D721Med (cell line): ENCODE measurements at regions not wholly inside any gene's neighbourhood (a gene's known extent, or its start where the extent isn't known, plus 50 kb on each side); places are given as distances from the start of the nearest gene placed in this dataset.

Experiments used
- DNase-seq: peaks from one replicate; pipeline ENCODE4 v3.0.0; 2011; ENCODE audit warnings: low spot score; ENCODE audit not compliant: insufficient read length
- FAIRE-seq: peaks from 2 replicates; lab custom pipeline; 2011; peaks lifted over from hg19 to GRCh38; lab: Jason Lieb, UNC
- TF ChIP-seq, protein P1 (sequence below): IDR thresholded peaks from 2 replicates; pipeline ENCODE4 v1.5.1; 2012; ENCODE audit warnings: mild to moderate bottlenecking, control low read depth; ENCODE audit not compliant: insufficient read depth; ENCODE audit errors: missing control alignments

- no peak for DNase-seq
- TF ChIP-seq, protein P1, sequence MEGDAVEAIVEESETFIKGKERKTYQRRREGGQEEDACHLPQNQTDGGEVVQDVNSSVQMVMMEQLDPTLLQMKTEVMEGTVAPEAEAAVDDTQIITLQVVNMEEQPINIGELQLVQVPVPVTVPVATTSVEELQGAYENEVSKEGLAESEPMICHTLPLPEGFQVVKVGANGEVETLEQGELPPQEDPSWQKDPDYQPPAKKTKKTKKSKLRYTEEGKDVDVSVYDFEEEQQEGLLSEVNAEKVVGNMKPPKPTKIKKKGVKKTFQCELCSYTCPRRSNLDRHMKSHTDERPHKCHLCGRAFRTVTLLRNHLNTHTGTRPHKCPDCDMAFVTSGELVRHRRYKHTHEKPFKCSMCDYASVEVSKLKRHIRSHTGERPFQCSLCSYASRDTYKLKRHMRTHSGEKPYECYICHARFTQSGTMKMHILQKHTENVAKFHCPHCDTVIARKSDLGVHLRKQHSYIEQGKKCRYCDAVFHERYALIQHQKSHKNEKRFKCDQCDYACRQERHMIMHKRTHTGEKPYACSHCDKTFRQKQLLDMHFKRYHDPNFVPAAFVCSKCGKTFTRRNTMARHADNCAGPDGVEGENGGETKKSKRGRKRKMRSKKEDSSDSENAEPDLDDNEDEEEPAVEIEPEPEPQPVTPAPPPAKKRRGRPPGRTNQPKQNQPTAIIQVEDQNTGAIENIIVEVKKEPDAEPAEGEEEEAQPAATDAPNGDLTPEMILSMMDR: no peak
- FAIRE-seq: no peak
These were observed 108.2 kb upstream of the UQCRFS1 start for GRCh38 chr19:29321116-29321515.

GRCh38 chr19:29323021-29323430 is 110.1 kb upstream of the UQCRFS1 start:
- no peak for DNase-seq
- TF ChIP-seq, protein P1: no peak
- no peak for FAIRE-seq

DNA sequence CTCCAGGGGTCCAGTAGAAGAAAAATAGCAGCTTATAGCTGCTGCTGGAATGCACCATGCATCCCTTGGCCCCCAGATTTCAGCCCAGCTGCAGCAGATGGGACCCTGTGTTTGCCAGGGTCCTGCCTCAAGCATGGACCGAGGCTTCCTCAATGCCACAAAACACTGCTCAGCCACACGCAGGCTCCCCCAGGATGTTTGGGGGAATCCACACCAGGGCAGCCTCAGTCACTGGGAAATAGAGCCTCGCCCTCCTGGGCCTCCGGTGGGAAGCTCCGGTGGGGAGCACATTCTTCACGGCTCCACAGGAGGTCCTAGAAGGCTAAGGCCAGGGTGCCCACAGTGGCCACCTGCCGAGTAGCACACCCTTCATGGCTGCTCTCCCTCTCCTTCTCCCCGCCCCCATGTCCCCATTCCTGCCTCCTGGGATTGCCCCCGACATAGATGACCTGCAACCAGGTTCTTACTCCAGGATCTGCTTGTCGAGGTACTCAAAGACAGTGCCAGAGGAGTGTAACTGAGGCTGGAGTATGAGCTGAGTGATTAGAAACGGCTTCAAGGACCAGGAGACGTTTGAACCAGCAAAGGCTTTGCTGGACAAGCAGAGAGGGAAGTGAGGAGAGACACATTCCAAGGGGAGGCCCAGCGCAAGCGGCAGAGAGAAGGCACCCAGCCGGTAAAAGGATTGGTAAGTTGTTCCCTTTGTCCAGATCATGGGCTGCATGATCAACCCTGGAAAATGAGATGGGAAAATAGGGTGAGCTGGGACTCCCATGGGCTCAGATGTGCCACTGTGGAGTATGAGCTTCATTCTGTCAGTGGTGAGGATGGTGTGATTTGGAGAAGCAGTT is 110.7 kb upstream of the UQCRFS1 start:
- FAIRE-seq (no peak), DNase-seq (no peak)
- TF ChIP-seq, protein P1: no peak

- TF ChIP-seq, protein P1: no peak
- DNase-seq (no peak), FAIRE-seq (no peak)
These were observed 111.3 kb upstream of the UQCRFS1 start for GRCh38 chr19:29324291-29324680.

GRCh38 chr19:29324717-29325116 is 111.8 kb upstream of the UQCRFS1 start:
- FAIRE-seq: no peak
- TF ChIP-seq, protein P1: no peak
- no peak for DNase-seq

DNA sequence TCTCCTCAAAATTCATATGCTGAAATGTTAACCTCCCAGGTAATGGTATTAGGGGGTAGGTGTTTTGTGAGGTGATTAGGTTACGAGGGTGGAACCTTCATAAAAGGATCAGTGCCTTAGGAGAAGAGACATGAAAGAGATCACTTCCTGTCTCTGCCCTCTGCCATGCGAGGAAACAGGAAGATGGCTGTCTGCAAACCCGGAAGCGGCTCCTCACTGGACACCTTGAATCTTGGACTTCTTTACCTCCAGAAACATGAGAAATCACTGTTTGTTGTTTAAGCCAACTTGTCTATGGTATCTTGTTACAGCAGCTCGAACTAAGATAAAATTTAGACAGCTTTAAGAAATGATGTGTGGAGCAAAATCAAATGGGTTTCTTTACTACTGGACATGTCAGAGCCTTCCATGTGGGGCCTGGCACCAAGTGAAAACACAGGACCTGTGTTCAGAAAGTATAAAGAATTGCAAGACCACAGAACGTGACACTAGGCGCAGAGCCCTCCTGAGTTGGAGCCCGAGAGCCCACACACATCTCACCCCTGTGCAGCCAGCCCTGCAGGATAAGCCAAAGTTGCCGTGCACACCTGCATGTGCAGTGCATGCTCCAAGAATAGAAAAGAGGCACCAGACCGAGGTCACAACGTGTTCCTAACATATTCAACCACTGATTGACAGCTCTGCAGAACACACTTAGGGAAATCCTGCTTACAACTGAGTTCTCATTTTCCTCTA is 112.5 kb upstream of the UQCRFS1 start:
- TF ChIP-seq, protein P1: no peak
- DNase-seq (no peak), FAIRE-seq (no peak)

- TF ChIP-seq, protein P1: no peak
- FAIRE-seq: no peak
- DNase-seq: no peak
These were observed 113.4 kb upstream of the UQCRFS1 start for GRCh38 chr19:29326351-29326750.
